Non-pigmented ciliary epithelial cell (primary cell): ENCODE measurements at regions not wholly inside any gene's neighbourhood (a gene's known extent, or its start where the extent isn't known, plus 50 kb on each side); places are given as distances from the start of the nearest gene placed in this dataset.

Experiments
- DNase-seq: peaks from one replicate; pipeline ENCODE4 v3.0.0-alpha.2; 2010; ENCODE audit warnings: low read depth

- no peak for DNase-seq
Measured at GRCh38 chr7:136034132-136034531, 57.0 kb upstream of the MTPN start.

- DNase-seq = no peak
Measured at GRCh38 chr7:136033413-136034031, 56.4 kb upstream of the MTPN start.

GRCh38 chr7:136030867-136031318 lies 53.7 kb upstream of the MTPN start:
- no peak for DNase-seq

- DNase-seq = no peak
Measured at GRCh38 chr7:136030330-136030729, 53.2 kb upstream of the MTPN start.

- no peak for DNase-seq
Measured at GRCh38 chr7:136027160-136027559, 50.0 kb upstream of the MTPN start.
